ENCODE measurements at regions not wholly inside any gene's neighbourhood (a gene's known extent, or its start where the extent isn't known, plus 50 kb on each side); places are given as distances from the start of the nearest gene placed in this dataset.

- no peak for TF ChIP-seq POLR2A (IDR thresholded peaks at IDR 0.05; ENCODE audit: low read depth, low read length)
- no peak for TF ChIP-seq POLR2AphosphoS5 (IDR thresholded peaks at IDR 0.05; ENCODE audit: low read depth, low read length)
- TF ChIP-seq TAF1 (IDR thresholded peaks at IDR 0.05; ENCODE audit: borderline replicate concordance, low read depth, low read length): no peak
These were observed 170.3 kb downstream of the CBLN1 start for GRCh38 chr16:49111351-49111750.

Data from GM12892 (cell line).